Hippocampal formation (tissue), 2 donors: ENCODE measurements at regions not wholly inside any gene's neighbourhood (a gene's known extent, or its start where the extent isn't known, plus 50 kb on each side); places are given as distances from the start of the nearest gene placed in this dataset.

ENCODE experiments used
- DNase-seq, 2 donors: peaks; one replicate each; lab custom pipeline; 2025; lab: John Stamatoyannopoulos, UW

GRCh38 chr10:61841338-61841875, 60.1 kb upstream of the ARID5B start:
- DNase-seq, result no peak

GRCh38 chr10:61842755-61843497, 58.6 kb upstream of the ARID5B start:
- no peak for DNase-seq

GRCh38 chr10:61844116-61844822, 57.2 kb upstream of the ARID5B start:
- DNase-seq, result no peak

- DNase-seq, result no peak
These were observed 56.1 kb upstream of the ARID5B start for GRCh38 chr10:61845196-61845949.

GRCh38 chr10:61845950-61846268, 55.6 kb upstream of the ARID5B start:
- DNase-seq, result no peak

GRCh38 chr10:61846370-61847031, 55.0 kb upstream of the ARID5B start:
- no peak for DNase-seq

- DNase-seq, result no peak
These were observed 54.4 kb upstream of the ARID5B start for GRCh38 chr10:61847087-61847486.

- DNase-seq, result no peak
These were observed 53.9 kb upstream of the ARID5B start for GRCh38 chr10:61847640-61848039.

- no peak for DNase-seq
These were observed 51.1 kb upstream of the ARID5B start for GRCh38 chr10:61850376-61850775.
